ENCODE measurements at regions not wholly inside any gene's neighbourhood (a gene's known extent, or its start where the extent isn't known, plus 50 kb on each side); places are given as distances from the start of the nearest gene placed in this dataset.
A peak's percentile ranks its signal among the peaks of the same experiment; 100 is the strongest.

GRCh38 chr2:185477452-185477851, 261.2 kb upstream of the FSIP2 start:
- H3K36me3 Mint-ChIP-seq (ENCODE audit: low read depth): peaks cover 20% of the 10 kb centered on the region
- WGBS, 2 experiments (ENCODE audit: insufficient coverage in 1 of 2, insufficient read length in 1 of 2): 85 to 100% methylated on average over 1 to 2 of the region's 2 CpGs
- H3K27me3 ChIP-seq (ENCODE audit: control insufficient read depth, insufficient read depth, low read length, poor library complexity, severe bottlenecking): no peaks in the 10 kb centered on the region
- H3K36me3 ChIP-seq (ENCODE audit: control insufficient read depth, insufficient read depth, low read length): no peaks in the 10 kb centered on the region
- peaks cover 13% of the 10 kb centered on the region for H3K9me3 Mint-ChIP-seq
- no peak overlapping the region for H3K27ac ChIP-seq (ENCODE audit: low read depth, low read length)
- H3K9me3 ChIP-seq (ENCODE audit: control insufficient read depth, low read length): peaks cover 21% of the 10 kb centered on the region
- H3K4me3 Mint-ChIP-seq: no peak overlapping the region
- no peaks in the 10 kb centered on the region for H3K27me3 Mint-ChIP-seq (ENCODE audit: insufficient read depth)
- no peak for DNase-seq
- no peak overlapping the region for H3K27ac Mint-ChIP-seq
- no peak overlapping the region for H3K4me3 ChIP-seq (ENCODE audit: low read length)
- TF ChIP-seq CTCF (conservative IDR thresholded peaks at IDR 0.05): no peak
- peaks cover 30% of the 10 kb centered on the region for H3K4me1 Mint-ChIP-seq
- H3K9ac ChIP-seq (ENCODE audit: extremely low read depth, low read length, poor library complexity, severe bottlenecking): no peak overlapping the region
- peaks cover 8% of the 10 kb centered on the region for H3K4me1 ChIP-seq (ENCODE audit: control insufficient read depth, insufficient read depth, low read length)

- DNase-seq: peak; percentile 70
- Histone ChIP-seq H3K27ac (ENCODE audit: low read depth, low read length) (no peak overlapping the region), H3K4me1 (ENCODE audit: control insufficient read depth, insufficient read depth, low read length) (peaks cover 4% of the 10 kb centered on the region), H3K36me3 (ENCODE audit: control insufficient read depth, insufficient read depth, low read length) (peaks cover 6% of the 10 kb centered on the region), H3K9ac (ENCODE audit: extremely low read depth, low read length, poor library complexity, severe bottlenecking) (no peak overlapping the region), H3K4me3 (ENCODE audit: low read length) (no peak overlapping the region), H3K9me3 (ENCODE audit: control insufficient read depth, low read length) (peaks cover 12% of the 10 kb centered on the region), H3K27me3 (ENCODE audit: control insufficient read depth, insufficient read depth, low read length, poor library complexity, severe bottlenecking) (no peaks in the 10 kb centered on the region)
- 86% methylated on average over 1 of the region's 1 CpG; no CpG with 5 or more reads in 1 of the 2 experiments for WGBS, 2 experiments (ENCODE audit: insufficient coverage in 1 of 2, insufficient read length in 1 of 2)
- H3K9me3 Mint-ChIP-seq: peaks cover 12% of the 10 kb centered on the region
- TF ChIP-seq CTCF (conservative IDR thresholded peaks at IDR 0.05): no peak
- peaks cover 26% of the 10 kb centered on the region for H3K4me1 Mint-ChIP-seq
- peak overlapping the region; percentile 13 for H3K4me3 Mint-ChIP-seq
- H3K27ac Mint-ChIP-seq: peak overlapping the region; percentile 79
- H3K36me3 Mint-ChIP-seq (ENCODE audit: low read depth): peaks cover 39% of the 10 kb centered on the region
- H3K27me3 Mint-ChIP-seq (ENCODE audit: insufficient read depth): no peaks in the 10 kb centered on the region
Observed at GRCh38 chr2:185484602-185485001, 254.0 kb upstream of the FSIP2 start.

- H3K27ac Mint-ChIP-seq: no peak overlapping the region
Observed at GRCh38 chr2:185502351-185502750, 236.3 kb upstream of the FSIP2 start.

More at GRCh38 chr2:185502351-185502750, 236.3 kb upstream of the FSIP2 start:
- Mint-ChIP-seq H3K27me3 (ENCODE audit: insufficient read depth) (no peaks in the 10 kb centered on the region), H3K9me3 (peaks cover 18% of the 10 kb centered on the region), H3K36me3 (ENCODE audit: low read depth) (peaks cover 28% of the 10 kb centered on the region), H3K4me1 (no peaks in the 10 kb centered on the region), H3K4me3 (no peak overlapping the region)
- Histone ChIP-seq H3K27me3 (ENCODE audit: control insufficient read depth, insufficient read depth, low read length, poor library complexity, severe bottlenecking) (no peaks in the 10 kb centered on the region), H3K9me3 (ENCODE audit: control insufficient read depth, low read length) (peaks cover 22% of the 10 kb centered on the region), H3K4me1 (ENCODE audit: control insufficient read depth, insufficient read depth, low read length) (no peaks in the 10 kb centered on the region), H3K9ac (ENCODE audit: extremely low read depth, low read length, poor library complexity, severe bottlenecking) (no peak overlapping the region), H3K27ac (ENCODE audit: low read depth, low read length) (no peak overlapping the region), H3K4me3 (ENCODE audit: low read length) (no peak overlapping the region), H3K36me3 (ENCODE audit: control insufficient read depth, insufficient read depth, low read length) (peaks cover 20% of the 10 kb centered on the region)
- no peak for DNase-seq
- 66% methylated on average over 1 of the region's 1 CpG; no CpG with 5 or more reads in 1 of the 2 experiments for WGBS, 2 experiments (ENCODE audit: insufficient coverage in 1 of 2, insufficient read length in 1 of 2)
- TF ChIP-seq CTCF (conservative IDR thresholded peaks at IDR 0.05): no peak
